Breast epithelium (tissue), 3 donors: ENCODE measurements at regions not wholly inside any gene's neighbourhood (a gene's known extent, or its start where the extent isn't known, plus 50 kb on each side); places are given as distances from the start of the nearest gene placed in this dataset.

ENCODE experiments used
- POLR2AphosphoS5 ChIP-seq, 3 donors: sonication (generic); formaldehyde crosslinking; IDR thresholded peaks; one replicate each; pipeline ENCODE4 v1.6.1; 2017; ENCODE audit warnings: antibody characterized with exemption in 3 of 3
- TF ChIP-seq, protein P1 (sequence below), 3 donors: fragments of 450-650 bp; IDR thresholded peaks; one replicate each; pipeline ENCODE4 v1.5.1; 2016 to 2017; ENCODE audit warnings: antibody characterized with exemption in 3 of 3, mild to moderate bottlenecking in 3 of 3, moderate library complexity in 3 of 3

DNA sequence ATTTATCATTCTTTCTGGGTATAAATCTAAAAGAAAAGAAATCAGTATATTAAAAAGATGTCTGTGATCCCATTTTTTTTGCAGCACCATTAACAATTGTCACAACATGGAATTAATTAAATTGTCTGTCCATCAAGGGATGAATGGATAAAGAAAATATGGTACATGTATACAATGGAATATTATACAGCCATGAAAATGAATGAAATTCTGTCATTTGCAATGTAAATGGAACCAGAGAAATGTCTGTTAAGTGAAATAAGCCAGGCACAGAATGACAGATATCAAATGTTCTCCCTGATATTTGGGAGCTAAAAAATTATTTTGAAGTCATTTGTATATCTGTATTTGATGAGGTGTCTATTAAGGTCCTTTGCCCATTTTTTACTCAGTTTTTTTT is 77.1 kb upstream of the NDST4 start:
- TF ChIP-seq, protein P1, sequence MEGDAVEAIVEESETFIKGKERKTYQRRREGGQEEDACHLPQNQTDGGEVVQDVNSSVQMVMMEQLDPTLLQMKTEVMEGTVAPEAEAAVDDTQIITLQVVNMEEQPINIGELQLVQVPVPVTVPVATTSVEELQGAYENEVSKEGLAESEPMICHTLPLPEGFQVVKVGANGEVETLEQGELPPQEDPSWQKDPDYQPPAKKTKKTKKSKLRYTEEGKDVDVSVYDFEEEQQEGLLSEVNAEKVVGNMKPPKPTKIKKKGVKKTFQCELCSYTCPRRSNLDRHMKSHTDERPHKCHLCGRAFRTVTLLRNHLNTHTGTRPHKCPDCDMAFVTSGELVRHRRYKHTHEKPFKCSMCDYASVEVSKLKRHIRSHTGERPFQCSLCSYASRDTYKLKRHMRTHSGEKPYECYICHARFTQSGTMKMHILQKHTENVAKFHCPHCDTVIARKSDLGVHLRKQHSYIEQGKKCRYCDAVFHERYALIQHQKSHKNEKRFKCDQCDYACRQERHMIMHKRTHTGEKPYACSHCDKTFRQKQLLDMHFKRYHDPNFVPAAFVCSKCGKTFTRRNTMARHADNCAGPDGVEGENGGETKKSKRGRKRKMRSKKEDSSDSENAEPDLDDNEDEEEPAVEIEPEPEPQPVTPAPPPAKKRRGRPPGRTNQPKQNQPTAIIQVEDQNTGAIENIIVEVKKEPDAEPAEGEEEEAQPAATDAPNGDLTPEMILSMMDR (IDR thresholded peaks at IDR 0.05): no peak
- TF ChIP-seq POLR2AphosphoS5 (IDR thresholded peaks at IDR 0.05): no peak
